Activated gamma-delta T cell (primary cell): ENCODE measurements at regions not wholly inside any gene's neighbourhood (a gene's known extent, or its start where the extent isn't known, plus 50 kb on each side); places are given as distances from the start of the nearest gene placed in this dataset.

Source experiments
- DNase-seq: peaks from one replicate; lab custom pipeline; 2025; lab: John Stamatoyannopoulos, UW

GRCh38 chr18:22355598-22355997, 62.1 kb downstream of the CTAGE1 start:
- no peak for DNase-seq

DNA sequence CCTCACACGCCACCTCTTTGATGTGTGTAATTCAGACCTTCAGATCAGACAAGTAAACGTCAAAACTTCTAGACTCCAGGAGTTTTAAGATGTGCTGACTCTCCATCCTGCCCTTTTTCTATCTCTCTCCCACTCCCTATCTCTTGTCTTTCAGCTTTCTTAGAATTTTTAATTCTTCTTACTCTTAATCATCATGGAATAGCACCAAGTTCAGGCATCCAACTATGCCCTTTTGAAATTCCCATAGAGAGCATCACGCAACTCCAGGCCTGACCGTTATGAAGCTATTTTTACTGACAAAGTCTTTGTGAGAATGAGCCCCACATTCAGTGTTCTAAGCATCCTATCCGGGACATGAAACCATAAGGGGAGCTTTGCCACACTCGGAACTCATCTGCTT, 62.6 kb downstream of the CTAGE1 start:
- DNase-seq: no peak

DNA sequence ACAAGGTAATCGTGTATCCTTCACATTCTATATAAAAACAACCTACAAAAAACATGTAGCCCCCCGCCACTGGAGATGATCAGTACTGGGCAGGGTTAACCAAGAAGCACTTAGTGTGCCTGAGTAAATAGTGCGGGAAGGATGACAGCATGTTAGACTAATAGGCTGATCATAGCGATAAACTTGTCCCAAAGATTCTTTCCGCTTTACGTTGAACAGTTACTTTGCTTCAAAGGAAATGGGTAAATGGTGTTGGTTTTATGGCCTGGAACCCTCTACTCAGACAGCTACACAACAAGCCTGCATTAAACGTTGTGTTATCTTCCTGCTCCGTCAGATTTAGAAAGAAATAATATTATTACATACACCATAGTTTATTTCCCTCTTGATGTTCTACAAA, 67.7 kb downstream of the CTAGE1 start:
- DNase-seq: no peak

- no peak for DNase-seq
Observed at GRCh38 chr18:22349317-22349898, 68.3 kb downstream of the CTAGE1 start.

DNA sequence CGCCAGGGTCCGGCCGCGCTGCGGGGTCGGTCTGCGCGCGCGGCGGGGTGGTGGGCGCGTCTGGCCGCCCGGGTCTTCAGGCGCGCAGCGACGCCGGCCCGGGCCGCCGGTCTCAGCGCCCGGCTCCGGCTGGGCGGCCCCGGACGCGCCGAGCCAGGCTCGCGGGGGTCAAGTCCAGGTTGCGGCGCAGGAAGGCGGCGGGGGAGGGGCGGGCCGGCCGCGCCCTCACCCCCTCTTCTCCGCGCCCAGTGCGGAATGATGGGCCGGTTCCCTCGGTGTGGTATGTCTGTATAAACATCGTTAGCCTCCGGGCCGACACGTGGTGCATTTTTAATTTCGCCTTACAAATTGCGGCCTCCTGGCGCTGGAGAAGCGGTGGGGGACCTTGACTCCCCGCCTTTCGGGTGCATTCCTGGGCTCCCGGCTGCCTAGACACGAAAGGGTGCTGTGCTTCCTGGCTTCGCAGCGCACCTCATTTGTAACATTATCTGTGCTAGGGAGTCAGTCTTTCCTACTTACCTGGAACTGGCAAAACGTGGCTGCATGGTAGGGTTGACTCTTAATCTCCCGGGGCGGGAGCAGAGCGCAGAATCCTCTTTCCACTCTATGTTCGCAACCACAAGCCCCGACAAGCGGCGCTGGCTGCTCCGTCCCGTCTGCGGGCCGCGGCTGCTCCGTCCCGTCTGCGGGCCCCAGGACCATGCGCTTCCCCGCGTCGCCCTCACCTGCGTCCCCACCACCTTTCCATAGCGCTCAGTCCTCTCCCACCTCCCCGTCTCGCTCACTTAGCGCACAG, 69.0 kb downstream of the CTAGE1 start:
- peak; percentile 9 for DNase-seq

- no peak for DNase-seq
Observed at GRCh38 chr18:22347606-22348511, 69.9 kb downstream of the CTAGE1 start.

- DNase-seq: no peak
Observed at GRCh38 chr18:22346953-22347605, 70.6 kb downstream of the CTAGE1 start.

- DNase-seq: no peak
Observed at GRCh38 chr18:22346401-22346952, 71.2 kb downstream of the CTAGE1 start.

GRCh38 chr18:22345718-22346117, 72.0 kb downstream of the CTAGE1 start:
- DNase-seq: peak; percentile 11

DNA sequence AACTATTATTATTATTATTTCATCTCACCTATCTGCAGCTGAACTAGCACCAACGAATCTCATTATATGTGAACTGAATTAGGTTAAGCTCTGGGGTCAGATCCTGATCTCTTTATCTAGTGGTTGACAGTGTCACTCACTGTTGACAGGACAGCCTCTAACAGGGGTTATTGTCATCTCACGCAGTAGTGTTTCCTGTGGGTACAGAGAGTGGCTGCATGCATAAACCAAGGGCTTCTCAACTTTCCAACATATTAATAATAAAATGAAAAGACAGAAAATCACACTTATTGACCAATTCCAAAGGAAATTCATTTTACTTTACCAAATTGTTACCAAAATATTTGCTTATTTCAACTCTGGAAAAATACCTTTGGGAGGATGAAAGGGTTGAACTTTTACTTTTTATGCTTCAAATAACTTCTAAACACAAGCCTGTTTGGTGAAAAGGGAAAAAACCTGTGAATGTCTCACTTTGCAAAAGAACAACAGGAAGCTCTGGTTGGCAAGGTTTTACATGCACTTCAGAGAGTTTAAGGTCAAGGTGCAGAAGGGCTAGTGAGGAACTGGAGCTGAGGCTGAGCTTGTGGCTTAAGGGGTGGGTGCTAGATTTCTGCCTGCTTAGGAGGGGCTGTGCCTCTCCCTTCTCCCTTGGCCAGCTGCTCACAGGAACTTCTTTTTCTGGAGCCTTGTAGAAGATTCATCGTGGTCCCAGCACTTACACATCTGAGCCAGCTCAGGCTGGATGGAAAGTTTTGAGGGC, 72.6 kb downstream of the CTAGE1 start:
- no peak for DNase-seq

DNA sequence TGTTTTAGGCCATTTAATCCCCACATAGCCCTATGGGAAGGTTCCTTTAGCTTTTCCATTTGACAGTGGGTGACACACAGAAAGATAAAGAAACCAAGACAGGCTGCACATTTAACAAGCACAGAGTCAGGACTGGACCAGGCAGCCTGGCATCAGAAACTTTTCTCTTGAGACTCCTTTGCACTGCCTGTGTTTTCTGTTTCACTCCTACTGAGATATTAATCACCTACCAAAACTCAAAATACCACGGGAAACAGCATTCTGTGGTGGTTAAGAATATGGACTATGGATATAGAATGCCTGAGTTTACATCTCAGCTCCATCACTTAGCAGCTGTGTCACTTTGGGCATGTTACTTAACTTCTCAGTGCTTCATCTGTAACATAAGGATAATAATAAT, 73.3 kb downstream of the CTAGE1 start:
- DNase-seq: no peak

GRCh38 chr18:22343613-22344012, 74.1 kb downstream of the CTAGE1 start:
- no peak for DNase-seq

GRCh38 chr18:22342625-22343024, 75.1 kb downstream of the CTAGE1 start:
- DNase-seq: no peak

DNA sequence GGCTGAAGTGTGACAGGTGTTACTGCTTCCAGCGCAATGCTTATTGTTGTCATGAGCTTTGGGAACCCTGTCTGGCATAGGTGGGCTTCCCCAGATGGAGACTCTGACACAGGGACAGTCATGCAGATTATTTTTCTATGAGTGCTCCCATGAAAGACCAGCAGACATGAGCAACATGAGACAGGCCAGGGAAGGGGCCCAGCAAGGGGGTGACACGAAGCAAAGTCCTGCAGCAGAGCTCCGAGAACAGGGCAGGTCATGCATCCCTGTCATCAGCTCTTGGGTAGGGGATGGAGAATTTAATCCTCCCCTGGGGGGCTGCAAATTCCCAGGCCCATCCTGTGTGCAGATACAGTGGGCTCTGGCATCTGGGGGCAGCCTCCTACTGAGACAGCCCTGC, 77.4 kb downstream of the CTAGE1 start:
- no peak for DNase-seq

DNA sequence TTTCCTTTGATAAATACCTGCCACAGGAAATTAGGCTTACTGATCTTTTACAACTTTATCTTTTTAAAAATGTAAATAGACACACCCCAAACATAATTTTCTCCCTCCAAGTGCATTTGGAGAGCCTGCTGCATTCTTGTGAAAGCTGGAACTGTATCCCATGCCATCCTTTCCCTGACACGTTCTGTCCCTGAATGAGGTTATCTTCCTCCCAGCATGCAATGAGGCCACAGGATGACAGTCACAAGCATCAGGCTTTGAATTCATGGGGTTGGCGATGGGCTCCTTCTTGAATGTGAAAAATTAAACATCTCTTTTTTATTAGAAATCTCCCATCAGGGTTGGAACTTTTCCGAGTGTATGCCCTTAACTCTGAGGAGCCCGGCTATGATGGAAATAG, 77.8 kb downstream of the CTAGE1 start:
- DNase-seq: no peak

- DNase-seq: no peak
Observed at GRCh38 chr18:22337833-22338232, 79.9 kb downstream of the CTAGE1 start.

DNA sequence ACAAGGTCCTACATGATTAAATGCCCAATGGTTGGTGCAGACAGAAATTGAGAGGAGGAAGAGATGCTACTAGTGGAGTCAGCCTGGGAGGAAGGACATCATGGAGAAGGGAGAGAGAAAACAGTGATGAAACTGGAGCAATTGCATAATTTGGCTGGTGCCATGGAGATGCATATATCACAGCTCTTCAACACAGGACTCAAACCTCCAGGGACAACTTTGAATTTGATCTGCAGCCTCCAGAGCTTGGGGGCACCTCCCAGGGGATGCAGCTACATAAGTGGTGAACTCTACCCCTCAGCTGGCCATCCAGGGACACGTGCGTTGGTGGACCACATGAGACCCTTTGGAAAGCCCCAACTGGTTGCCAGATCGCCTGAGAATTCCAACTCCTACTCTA, 80.4 kb downstream of the CTAGE1 start:
- DNase-seq: no peak

DNA sequence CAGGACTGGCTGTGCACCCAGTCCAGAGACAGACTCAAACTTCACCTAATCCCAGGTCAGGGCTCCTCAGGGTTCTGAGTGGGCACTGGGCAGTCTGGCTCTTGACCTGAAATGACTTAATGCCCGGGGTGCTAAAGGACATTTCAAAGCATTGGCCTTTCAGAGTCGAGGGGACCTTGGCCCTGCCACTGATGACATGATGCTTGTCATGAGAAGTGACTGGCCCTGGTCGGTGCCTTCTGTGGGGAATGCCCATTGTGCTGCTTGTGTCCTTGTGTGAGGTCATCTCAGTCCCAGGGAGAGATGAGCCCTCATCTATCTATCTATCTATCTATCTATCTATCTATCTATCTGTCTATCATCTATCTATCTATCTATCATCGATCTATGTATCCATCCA, 81.3 kb downstream of the CTAGE1 start:
- no peak for DNase-seq

DNA sequence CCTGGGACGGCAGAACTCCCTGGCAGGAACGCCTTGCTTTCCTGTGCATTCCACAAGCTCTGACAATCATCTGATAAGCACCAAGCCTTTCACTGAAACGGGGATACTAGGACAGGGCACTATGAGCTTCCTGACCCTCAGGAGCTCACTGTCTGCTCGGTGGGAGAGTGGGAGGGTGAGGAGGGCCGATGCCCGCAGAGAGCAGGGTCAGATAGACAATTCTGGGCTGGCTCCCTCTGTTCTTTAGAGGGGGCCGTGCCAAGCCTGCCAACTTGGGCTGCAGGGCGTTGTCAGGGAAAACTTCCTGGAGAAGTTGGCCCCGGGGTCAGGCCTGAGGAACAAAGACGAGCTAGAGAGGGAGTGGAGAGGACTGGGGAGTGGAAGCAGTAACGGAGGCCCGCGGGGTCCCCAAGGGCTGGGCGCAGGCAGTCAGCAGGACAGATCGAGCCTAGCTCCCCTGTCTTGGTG, 82.0 kb downstream of the CTAGE1 start:
- DNase-seq: no peak

GRCh38 chr18:22334567-22334966, 83.1 kb downstream of the CTAGE1 start:
- no peak for DNase-seq

- no peak for DNase-seq
Observed at GRCh38 chr18:22332590-22332989, 85.1 kb downstream of the CTAGE1 start.
